HG03342 (cell line): ENCODE measurements at regions not wholly inside any gene's neighbourhood (a gene's known extent, or its start where the extent isn't known, plus 50 kb on each side); places are given as distances from the start of the nearest gene placed in this dataset.

ENCODE experiments used
- ATAC-seq: cut with Tn5 transposase; IDR thresholded peaks from one replicate; pipeline ENCODE4 v1.9.1; 2021; ENCODE audit warnings: mild to moderate bottlenecking, moderate library complexity; ENCODE audit not compliant: unreplicated experiment

DNA sequence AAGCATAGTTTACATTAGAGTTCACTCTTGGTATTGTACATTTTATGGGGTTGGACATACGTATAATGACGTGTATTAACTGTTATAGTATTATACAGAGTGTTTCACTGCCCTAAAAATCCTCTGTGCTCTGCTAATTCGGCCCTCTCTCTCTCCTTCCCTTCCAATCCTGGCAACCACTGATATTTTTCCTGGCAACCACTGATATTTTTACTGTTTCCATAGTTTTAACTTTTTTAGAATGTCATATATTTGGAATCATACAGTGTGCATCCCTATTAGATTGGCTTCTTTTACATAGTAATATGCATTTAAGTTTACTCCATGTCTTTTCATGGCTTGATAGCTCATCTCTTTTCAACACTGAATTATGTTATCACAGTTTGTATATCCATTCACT lies 526.7 kb downstream of the RIT2 start:
- no peak for ATAC-seq

GRCh38 chr18:42604820-42605219 lies 510.7 kb downstream of the RIT2 start:
- no peak for ATAC-seq

- no peak for ATAC-seq
These were observed 508.5 kb downstream of the RIT2 start for GRCh38 chr18:42606886-42607495.

- ATAC-seq: no peak
These were observed 504.4 kb downstream of the RIT2 start for GRCh38 chr18:42611134-42611533.

DNA sequence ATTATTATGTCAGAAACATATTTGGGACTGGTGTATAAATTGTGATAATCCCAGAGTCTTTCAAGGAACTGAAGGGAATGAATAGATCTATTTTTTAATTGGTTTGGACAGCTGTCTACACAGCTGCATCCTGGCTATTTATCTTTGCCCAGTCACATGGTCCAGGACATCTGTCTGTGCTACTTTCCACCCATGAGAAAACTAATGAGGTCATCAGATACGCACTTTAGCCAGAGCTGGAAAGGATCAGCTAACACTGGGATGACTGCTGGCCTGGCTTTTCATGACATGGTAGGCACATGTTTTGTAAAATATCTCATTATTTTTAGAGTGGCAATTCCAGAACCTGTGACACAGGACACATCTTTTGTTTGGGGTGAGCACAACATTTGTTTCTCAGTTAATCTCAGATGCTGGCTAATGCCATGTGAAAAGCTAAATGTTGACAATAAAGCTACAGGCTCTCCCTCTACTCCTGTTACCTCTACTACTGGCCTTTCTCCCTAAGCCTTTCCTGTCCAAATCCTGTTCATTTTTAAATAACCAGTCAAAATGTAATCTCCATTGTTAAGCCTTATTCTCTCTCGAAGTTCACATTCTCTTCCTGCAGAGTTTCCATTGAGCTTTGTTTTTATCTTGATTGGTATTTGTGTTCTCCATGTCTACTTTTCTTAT lies 500.7 kb downstream of the RIT2 start:
- no peak for ATAC-seq

- ATAC-seq: no peak
These were observed 498.3 kb downstream of the RIT2 start for GRCh38 chr18:42617221-42617620.

GRCh38 chr18:42619771-42620170 lies 495.7 kb downstream of the RIT2 start:
- no peak for ATAC-seq

GRCh38 chr18:42620657-42621056 lies 494.8 kb downstream of the RIT2 start:
- ATAC-seq: no peak

DNA sequence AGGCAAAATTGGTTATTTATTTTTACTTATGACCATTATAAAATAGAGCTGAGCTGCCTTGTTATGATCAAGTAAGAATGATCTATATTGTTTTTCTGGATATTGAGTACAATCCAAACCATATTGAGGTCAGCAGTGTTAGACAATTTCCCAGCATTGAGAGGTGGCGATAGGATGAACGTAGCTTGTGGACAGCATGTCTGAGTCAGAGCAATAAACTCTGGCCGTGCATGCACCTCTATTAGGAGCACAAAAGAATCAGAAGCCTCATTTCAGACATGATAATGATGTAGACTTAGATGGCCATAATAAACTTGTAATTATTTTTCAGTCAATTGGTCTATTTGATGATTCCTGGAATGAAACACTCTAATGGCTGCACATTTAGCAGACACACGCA lies 491.6 kb downstream of the RIT2 start:
- no peak for ATAC-seq

GRCh38 chr18:42632801-42633200 lies 482.7 kb downstream of the RIT2 start:
- ATAC-seq: no peak

DNA sequence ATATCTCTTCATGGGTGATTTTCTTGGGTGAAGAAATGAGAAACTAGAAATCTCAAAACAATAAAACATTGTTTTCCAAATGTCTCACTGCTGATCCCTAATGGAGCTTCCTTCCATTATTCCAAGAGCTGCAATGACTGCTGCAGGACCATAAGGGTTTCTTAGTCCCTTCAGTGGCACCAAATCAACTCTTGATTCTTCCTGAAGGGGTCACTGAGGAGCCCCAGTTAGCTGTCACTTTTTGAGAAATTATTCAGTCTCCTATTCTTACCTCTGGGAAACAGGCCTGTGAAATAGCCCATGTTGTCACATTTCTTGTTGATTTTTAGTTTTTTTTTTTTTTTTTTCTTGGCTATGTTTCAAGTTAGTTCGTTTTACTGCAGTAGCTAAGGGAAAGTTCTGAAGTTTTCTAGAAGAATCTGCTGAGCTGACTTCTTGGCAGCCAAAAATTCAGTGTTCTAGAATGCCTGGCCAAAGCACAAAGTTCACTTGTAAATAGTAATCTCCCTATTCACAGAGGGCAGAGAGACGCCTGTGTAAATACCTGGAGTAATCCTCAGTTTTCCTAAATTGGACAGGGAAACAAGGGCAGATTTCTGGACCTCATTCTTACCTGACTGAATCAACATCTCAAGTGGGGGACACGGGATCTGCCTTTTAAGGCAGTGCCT lies 480.0 kb downstream of the RIT2 start:
- no peak for ATAC-seq

GRCh38 chr18:42636309-42636708 lies 479.2 kb downstream of the RIT2 start:
- ATAC-seq: no peak

DNA sequence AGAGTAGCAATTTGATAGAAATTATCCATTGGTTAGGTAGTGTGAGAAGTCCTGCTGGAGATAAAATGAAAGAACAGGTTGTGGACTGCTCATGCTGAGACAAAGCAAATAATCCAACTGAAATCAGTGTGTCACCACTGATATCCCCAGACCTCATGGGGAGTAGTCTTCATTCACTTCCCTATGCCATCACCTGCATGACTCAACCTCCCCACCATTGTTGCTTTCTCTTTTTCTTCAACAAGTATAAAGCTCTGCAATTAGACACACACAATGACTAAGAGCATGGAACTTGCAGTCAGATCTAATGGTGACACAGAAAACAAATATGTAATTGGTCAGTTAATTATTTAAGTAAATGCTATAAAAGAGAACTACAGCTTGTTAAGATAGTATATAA lies 475.3 kb downstream of the RIT2 start:
- ATAC-seq: no peak

DNA sequence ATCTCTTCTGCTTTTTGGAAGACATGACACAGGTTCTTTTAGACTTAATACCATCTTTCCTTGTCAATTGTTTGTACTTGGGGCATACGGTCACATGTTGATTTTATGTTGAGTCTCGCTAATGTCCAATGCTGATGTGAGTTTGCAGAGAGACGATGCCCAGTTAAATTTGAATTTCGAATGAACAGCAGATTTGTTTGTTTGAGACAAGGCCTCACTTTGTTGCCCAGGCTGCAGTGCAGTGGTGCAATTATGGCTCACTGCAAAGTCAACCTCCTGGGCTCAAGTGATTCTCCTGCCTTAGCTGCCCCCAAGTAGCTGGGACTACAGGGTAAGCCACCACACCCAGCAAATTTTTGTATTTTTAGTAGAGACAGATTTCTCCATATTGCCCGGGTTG lies 473.5 kb downstream of the RIT2 start:
- no peak for ATAC-seq

DNA sequence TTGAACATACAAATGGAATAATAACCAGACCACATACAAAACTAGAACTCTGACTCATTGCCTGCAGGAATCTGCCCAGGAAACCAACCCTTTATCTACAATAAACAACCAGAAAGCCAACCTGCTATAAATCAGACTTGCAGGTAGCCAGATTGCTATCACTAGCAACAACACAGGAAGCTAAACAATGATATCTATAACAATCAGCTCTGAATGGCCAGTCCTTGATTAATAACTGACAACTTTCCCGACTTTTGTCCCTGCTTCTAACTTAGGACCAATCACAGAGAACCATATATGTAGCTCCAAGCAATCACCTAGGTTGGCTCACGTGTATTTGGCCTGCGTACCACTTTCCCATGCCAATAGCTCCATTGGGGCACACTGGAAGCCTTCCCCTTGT lies 470.8 kb downstream of the RIT2 start:
- no peak for ATAC-seq

DNA sequence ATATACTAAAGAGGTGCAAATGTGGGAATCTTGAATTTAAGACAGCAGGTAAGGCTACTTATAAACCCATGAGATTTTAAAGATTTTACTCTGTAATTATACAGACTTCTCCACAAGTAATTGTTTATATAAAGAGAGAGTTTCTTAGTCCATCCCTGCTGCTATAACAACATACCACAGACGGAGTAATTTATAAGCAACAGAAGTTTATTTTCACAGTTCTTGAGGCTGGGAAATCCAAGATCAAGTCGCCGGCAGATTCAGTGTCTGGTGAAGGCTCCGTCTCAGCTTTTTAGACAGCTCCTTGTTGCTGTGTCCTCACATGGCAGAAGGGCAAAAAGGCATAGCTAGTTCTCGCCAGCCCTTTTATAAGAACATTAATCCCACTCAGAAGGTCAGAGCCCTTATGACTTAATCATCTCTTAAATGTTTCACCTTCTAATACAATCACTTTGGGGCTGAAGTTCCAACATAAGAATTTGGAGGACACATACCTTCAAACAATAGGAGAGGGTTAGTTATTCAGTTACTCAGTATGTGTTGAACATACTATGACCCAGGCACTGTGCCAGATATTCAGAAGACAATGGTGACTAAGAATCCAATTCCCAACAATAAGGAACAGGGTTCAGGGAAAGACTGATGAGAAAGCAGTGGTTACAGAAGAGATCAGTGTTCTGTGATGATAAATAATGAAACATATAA lies 466.0 kb downstream of the RIT2 start:
- ATAC-seq: no peak

DNA sequence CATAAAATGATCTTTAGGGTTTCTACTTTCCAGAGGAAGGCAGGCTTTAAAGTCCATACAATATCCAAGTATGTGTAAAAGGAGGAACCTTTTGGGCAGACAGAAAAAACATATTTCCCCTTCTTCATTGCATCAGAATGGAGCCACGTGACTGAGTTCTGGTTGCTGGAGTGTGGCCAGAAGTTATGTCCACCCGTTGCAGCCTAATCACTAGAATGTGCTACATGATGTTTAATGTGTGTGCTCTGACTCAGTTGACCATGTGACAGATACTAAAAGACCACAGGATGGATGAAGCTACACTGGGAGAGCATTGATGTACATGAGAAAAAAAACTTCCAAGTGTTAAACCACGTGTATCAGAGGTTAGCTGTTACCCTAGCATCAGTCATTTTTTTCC lies 460.9 kb downstream of the RIT2 start:
- no peak for ATAC-seq

DNA sequence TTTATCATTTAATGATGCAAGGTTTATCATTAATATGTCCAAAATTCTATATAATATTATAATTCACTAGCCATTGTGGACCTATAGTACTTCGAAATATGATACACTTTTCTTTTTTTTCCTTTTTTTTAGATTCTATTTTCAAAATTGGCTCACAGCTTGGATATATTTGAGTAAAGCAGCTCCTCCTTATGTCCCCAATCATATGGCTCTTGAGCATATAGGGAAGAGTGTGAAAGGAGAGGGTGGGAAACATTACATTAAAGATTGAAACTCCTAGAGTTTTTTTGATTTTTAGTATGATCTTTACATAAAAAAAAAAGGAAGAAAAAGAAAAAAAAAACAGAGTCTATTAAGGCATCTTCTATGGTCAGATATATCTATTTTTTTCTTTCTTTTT lies 457.9 kb downstream of the RIT2 start:
- no peak for ATAC-seq

DNA sequence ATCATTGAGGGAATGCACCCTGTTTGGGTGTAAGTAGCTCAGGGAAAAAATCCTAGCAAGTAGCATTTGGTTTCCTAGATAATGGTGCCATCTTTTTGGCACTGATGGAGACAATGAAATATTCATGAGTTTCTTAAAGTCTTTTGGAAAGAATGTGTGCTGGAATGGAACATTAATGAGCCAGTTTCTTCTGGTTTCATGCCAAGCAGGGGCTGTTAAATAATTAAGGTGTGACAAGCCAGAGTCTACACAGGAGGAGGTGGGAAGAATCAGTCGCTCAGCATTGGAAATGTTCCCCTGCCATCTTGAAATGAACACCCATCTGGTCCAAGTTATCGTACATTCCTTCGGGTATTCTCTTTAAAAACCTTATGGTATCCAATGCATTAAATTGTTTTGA lies 457.3 kb downstream of the RIT2 start:
- ATAC-seq: no peak

GRCh38 chr18:42659187-42659586 lies 456.3 kb downstream of the RIT2 start:
- ATAC-seq: no peak

GRCh38 chr18:42670860-42671259 lies 444.6 kb downstream of the RIT2 start:
- no peak for ATAC-seq

DNA sequence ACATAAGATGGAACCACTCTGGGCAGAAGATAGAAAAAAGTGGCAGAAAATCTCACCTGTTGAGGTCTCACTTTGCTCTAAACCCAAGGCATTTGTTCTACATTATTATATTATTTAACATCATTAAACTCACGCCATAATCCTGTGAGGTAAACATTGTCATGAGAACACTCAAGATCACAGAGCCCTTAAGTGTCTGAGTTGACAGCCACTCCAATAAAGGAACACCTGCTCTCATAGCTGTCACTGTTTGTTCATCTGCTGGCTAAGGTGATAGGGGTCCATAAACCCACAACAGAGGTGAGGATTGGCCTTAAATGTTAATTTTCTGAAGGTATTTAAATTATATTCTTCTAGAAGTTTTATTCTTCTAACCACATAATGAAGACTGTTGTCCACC lies 439.7 kb downstream of the RIT2 start:
- no peak for ATAC-seq
